ENCODE measurements at regions not wholly inside any gene's neighbourhood (a gene's known extent, or its start where the extent isn't known, plus 50 kb on each side); places are given as distances from the start of the nearest gene placed in this dataset.

DNA sequence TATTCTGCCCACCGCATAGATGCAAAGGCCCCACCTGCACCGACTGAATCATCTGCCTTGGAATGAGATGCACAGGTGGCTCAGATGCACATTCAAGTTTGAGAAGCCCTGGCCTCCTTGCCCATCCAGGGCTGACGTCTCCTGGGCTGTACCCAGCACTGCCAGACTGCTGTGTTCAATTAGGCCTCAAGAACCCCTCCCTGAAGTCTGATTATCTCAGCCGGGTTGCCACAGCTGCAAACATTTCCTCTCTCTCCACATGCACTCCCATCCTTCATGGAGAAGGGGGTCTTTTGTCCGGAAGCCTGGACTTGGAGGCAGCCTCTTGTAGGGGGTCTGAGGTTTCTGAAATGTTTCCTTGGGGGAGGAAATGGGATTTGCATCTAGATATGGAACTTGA lies 459.4 kb upstream of the PROK2 start:
- TF ChIP-seq, protein P1, sequence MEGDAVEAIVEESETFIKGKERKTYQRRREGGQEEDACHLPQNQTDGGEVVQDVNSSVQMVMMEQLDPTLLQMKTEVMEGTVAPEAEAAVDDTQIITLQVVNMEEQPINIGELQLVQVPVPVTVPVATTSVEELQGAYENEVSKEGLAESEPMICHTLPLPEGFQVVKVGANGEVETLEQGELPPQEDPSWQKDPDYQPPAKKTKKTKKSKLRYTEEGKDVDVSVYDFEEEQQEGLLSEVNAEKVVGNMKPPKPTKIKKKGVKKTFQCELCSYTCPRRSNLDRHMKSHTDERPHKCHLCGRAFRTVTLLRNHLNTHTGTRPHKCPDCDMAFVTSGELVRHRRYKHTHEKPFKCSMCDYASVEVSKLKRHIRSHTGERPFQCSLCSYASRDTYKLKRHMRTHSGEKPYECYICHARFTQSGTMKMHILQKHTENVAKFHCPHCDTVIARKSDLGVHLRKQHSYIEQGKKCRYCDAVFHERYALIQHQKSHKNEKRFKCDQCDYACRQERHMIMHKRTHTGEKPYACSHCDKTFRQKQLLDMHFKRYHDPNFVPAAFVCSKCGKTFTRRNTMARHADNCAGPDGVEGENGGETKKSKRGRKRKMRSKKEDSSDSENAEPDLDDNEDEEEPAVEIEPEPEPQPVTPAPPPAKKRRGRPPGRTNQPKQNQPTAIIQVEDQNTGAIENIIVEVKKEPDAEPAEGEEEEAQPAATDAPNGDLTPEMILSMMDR (IDR thresholded peaks at IDR 0.05 in 4 of 5, conservative IDR thresholded peaks at IDR 0.05 in 1 of 5): no peak
- no peak for TF ChIP-seq POLR2A (IDR thresholded peaks at IDR 0.05)

All from gastrocnemius medialis (tissue), 4 donors.